H1 (cell line): ENCODE measurements at regions not wholly inside any gene's neighbourhood (a gene's known extent, or its start where the extent isn't known, plus 50 kb on each side); places are given as distances from the start of the nearest gene placed in this dataset.

Experiments used
- CTCF ChIA-PET: fragments of 300-600 bp; sonication (Branson Sonifier 250); formaldehyde crosslinking; loops from one replicate; lab custom pipeline; 2021; ENCODE audit not compliant: partially characterized antibody; lab: Charles Lee
- POLR2A ChIA-PET: fragments of 300-600 bp; sonication (Branson Sonifier 250); formaldehyde crosslinking; loops from one replicate; lab custom pipeline; 2021; ENCODE audit warnings: inconsistent platforms; ENCODE audit not compliant: partially characterized antibody; lab: Charles Lee
- DNase-seq, 2 experiments: peaks; one replicate each; pipeline versions ENCODE4 v3.0.0 to v3.0.0-alpha.2; 2010 to 2022; ENCODE audit warnings: low spot score in 2 of 2, low read depth in 1 of 2, mixed read lengths in 1 of 2
- FAIRE-seq: peaks from 2 replicates; lab custom pipeline; 2011; peaks lifted over from hg19 to GRCh38; lab: Jason Lieb, UNC
- H2AFZ ChIP-seq: 2 replicates; pipeline ENCODE4 v1.8.1; 2012; ENCODE audit warnings: low read length, inconsistent platforms
- H2AK5ac ChIP-seq: 2 replicates; pipeline ENCODE4 v1.6.1; 2013; ENCODE audit warnings: low read depth, low read length
- H2BK120ac ChIP-seq: replicated peaks from 2 replicates; pipeline ENCODE3; 2013; ENCODE audit warnings: low read depth, low read length, inconsistent platforms
- H2BK12ac ChIP-seq: 2 replicates; pipeline ENCODE4 v1.6.1; 2013; ENCODE audit warnings: low read depth, low read length
- H2BK15ac ChIP-seq: 2 replicates; pipeline ENCODE4 v1.6.1; 2013; ENCODE audit warnings: low read length
- H2BK20ac ChIP-seq: 2 replicates; pipeline ENCODE4 v1.6.1; 2013; ENCODE audit warnings: low read length
- H2BK5ac ChIP-seq: 2 replicates; pipeline ENCODE4 v1.6.1; 2013; ENCODE audit warnings: low read depth, low read length
- H3K14ac ChIP-seq: 2 replicates; pipeline ENCODE4 v1.6.1; 2013; ENCODE audit warnings: inconsistent platforms; ENCODE audit not compliant: insufficient read length
- H3K18ac ChIP-seq: 2 replicates; pipeline ENCODE4 v1.6.1; 2013; ENCODE audit warnings: low read length; ENCODE audit errors: extremely low read depth
- H3K23ac ChIP-seq: 2 replicates; pipeline ENCODE4 v1.6.1; 2013; ENCODE audit warnings: inconsistent platforms; ENCODE audit not compliant: insufficient read length
- H3K23me2 ChIP-seq: 2 replicates; pipeline ENCODE4 v1.6.1; 2013; ENCODE audit warnings: low read depth, low read length
- H3K27ac ChIP-seq: 2 replicates; pipeline ENCODE4 v1.6.1; 2011; ENCODE audit warnings: low read depth, low read length, inconsistent platforms
- H3K27me3 ChIP-seq, 4 experiments: replicated peaks in 1 of 4; 1 replicate in 1 of 4; 2 replicates in 3 of 4; pipeline versions ENCODE4 v1.6.1 to v1.8.1; 2011 to 2013; ENCODE audit warnings: low read length in 3 of 4, mild to moderate bottlenecking in 3 of 4, inconsistent platforms in 2 of 4, mixed read lengths in 2 of 4, moderate library complexity in 1 of 4; ENCODE audit not compliant: control insufficient read depth in 3 of 4, insufficient read depth in 3 of 4; ENCODE audit errors: extremely low read depth in 1 of 4
- H3K36me3 ChIP-seq, 4 experiments: 2 replicates each; pipeline versions ENCODE4 v1.6.1 to v1.8.1; 2011 to 2013; ENCODE audit warnings: mild to moderate bottlenecking in 4 of 4, low read length in 3 of 4, moderate library complexity in 2 of 4, control low read depth in 1 of 4, inconsistent platforms in 1 of 4; ENCODE audit not compliant: insufficient read depth in 4 of 4, control insufficient read depth in 2 of 4
- H3K4ac ChIP-seq: replicated peaks from 2 replicates; pipeline ENCODE3; 2013; ENCODE audit warnings: low read length, low read depth, mixed read lengths, inconsistent platforms; ENCODE audit not compliant: insufficient read length
- H3K4me1 ChIP-seq, 4 experiments: replicated peaks in 1 of 4; 1 replicate in 1 of 4; 2 replicates in 3 of 4; pipeline versions ENCODE4 v1.6.1 to v1.8.1; 2011 to 2013; ENCODE audit warnings: low read length in 3 of 4, inconsistent platforms in 2 of 4, mixed read lengths in 1 of 4; ENCODE audit not compliant: insufficient read depth in 4 of 4, control insufficient read depth in 3 of 4
- H3K4me2 ChIP-seq, 2 experiments: 2 replicates each; pipeline versions ENCODE4 v1.6.1 to v1.8.1; 2011 to 2013; ENCODE audit warnings: low read depth in 2 of 2, low read length in 2 of 2, control low read depth in 1 of 2, inconsistent platforms in 1 of 2, mild to moderate bottlenecking in 1 of 2; ENCODE audit not compliant: insufficient read depth in 1 of 2
- H3K4me3 ChIP-seq, 4 experiments: fragments of 200-600, 300-600 bp in 1 of 4; sonication (generic), shearing (Covaris generic), sonication (Bioruptor Twin) in 1 of 4; 2 replicates each; pipeline versions ENCODE4 v1.5.1 to v1.8.1; 2011 to 2016; ENCODE audit warnings: low read length in 4 of 4, low read depth in 3 of 4, control low read depth in 2 of 4, inconsistent platforms in 2 of 4, mild to moderate bottlenecking in 2 of 4, mixed read lengths in 1 of 4, moderate library complexity in 1 of 4; ENCODE audit not compliant: insufficient read depth in 2 of 4; ENCODE audit errors: extremely low read depth in 1 of 4
- H3K56ac ChIP-seq: replicated peaks from 2 replicates; pipeline ENCODE3; 2013; ENCODE audit warnings: low read depth, mild to moderate bottlenecking, mixed read lengths, low read length, inconsistent platforms; ENCODE audit not compliant: insufficient read length
- H3K79me1 ChIP-seq: 2 replicates; pipeline ENCODE4 v1.6.1; 2013; ENCODE audit warnings: low read depth, low read length, control low read depth
- H3K79me2 ChIP-seq, 2 experiments: 2 replicates each; pipeline versions ENCODE4 v1.6.1 to v1.8.1; 2012 to 2013; ENCODE audit warnings: low read length in 2 of 2, mild to moderate bottlenecking in 2 of 2, inconsistent platforms in 1 of 2; ENCODE audit not compliant: insufficient read depth in 2 of 2, control insufficient read depth in 1 of 2
- H3K9ac ChIP-seq, 4 experiments: replicated peaks in 1 of 4; 1 replicate in 1 of 4; 2 replicates in 3 of 4; pipeline versions ENCODE4 v1.6.1 to v1.8.1; 2011 to 2013; ENCODE audit warnings: low read depth in 3 of 4, low read length in 3 of 4, control low read depth in 2 of 4, mild to moderate bottlenecking in 2 of 4, moderate library complexity in 2 of 4, inconsistent platforms in 1 of 4; ENCODE audit errors: extremely low read depth in 1 of 4
- H3K9me3 ChIP-seq, 2 experiments: 2 replicates each; pipeline versions ENCODE4 v1.6.1 to v1.8.1; 2012 to 2013; ENCODE audit warnings: mild to moderate bottlenecking in 2 of 2, moderate library complexity in 2 of 2, control low read depth in 1 of 2, inconsistent platforms in 1 of 2, low read depth in 1 of 2, low read length in 1 of 2, mixed read lengths in 1 of 2; ENCODE audit not compliant: insufficient read depth in 2 of 2
- H4K20me1 ChIP-seq, 2 experiments: replicated peaks in 1 of 2; 2 replicates each; pipeline versions ENCODE3 to v1.8.1; 2011 to 2013; ENCODE audit warnings: inconsistent platforms in 2 of 2, low read length in 2 of 2, mild to moderate bottlenecking in 1 of 2; ENCODE audit not compliant: insufficient read depth in 2 of 2, control insufficient read depth in 1 of 2
- H4K5ac ChIP-seq: 2 replicates; pipeline ENCODE4 v1.6.1; 2013; ENCODE audit warnings: low read length, low read depth, mixed read lengths, inconsistent platforms; ENCODE audit not compliant: insufficient read length
- H4K8ac ChIP-seq: 2 replicates; pipeline ENCODE4 v1.8.0; 2013; ENCODE audit warnings: mild to moderate bottlenecking, moderate library complexity, low read length, inconsistent platforms; ENCODE audit not compliant: insufficient read depth; ENCODE audit errors: extremely low read depth
- H4K91ac ChIP-seq: replicated peaks from 2 replicates; pipeline ENCODE3; 2013; ENCODE audit warnings: low read length, mixed read lengths, inconsistent platforms; ENCODE audit not compliant: insufficient read length
- HDAC6 ChIP-seq: IDR thresholded peaks from one replicate; pipeline ENCODE4 v1.7.1; 2012; ENCODE audit warnings: low read depth, mild to moderate bottlenecking, inconsistent platforms, low read length, moderate library complexity
- KDM4A ChIP-seq: IDR thresholded peaks from one replicate; pipeline ENCODE4 v1.7.1; 2012; ENCODE audit warnings: low read depth, mild to moderate bottlenecking, moderate library complexity, low read length, inconsistent platforms; ENCODE audit not compliant: severe bottlenecking
- KDM5A ChIP-seq: fragments of 200-600 bp; IDR thresholded peaks from 2 replicates; pipeline ENCODE4 v1.7.1; 2012; ENCODE audit warnings: mild to moderate bottlenecking, low read length, inconsistent platforms, mixed read lengths
- RFX5 ChIP-seq: IDR thresholded peaks from 2 replicates; pipeline ENCODE4 v1.6.1; 2011; ENCODE audit warnings: low read depth, low read length, improper control_type of control experiment, borderline replicate concordance
- SIRT6 ChIP-seq: IDR thresholded peaks from one replicate; pipeline ENCODE4 v1.7.1; 2012; ENCODE audit warnings: low read length, inconsistent platforms
- SP1 ChIP-seq: IDR thresholded peaks from 2 replicates; pipeline ENCODE4 v1.6.1; 2011; ENCODE audit warnings: low read depth, low read length
- SP2 ChIP-seq: IDR thresholded peaks from 2 replicates; pipeline ENCODE4 v1.6.1; 2012; ENCODE audit warnings: mild to moderate bottlenecking, low read length, inconsistent platforms
- SP4 ChIP-seq: IDR thresholded peaks from 2 replicates; pipeline ENCODE4 v1.6.1; 2012; ENCODE audit warnings: low read length, inconsistent platforms
- WGBS, 2 experiments: shearing (Covaris generic) in 1 of 2; methylation state at CpG; one replicate each; pipeline versions ENCODE4 v1.1.6 to v1.1.7; 2013 to 2015; ENCODE audit warnings: low lambda C conversion rate in 2 of 2, mixed read lengths in 2 of 2, inconsistent platforms in 1 of 2, low coverage in 1 of 2, missing lambda C conversion rate in 1 of 2; ENCODE audit not compliant: insufficient replicate concordance in 2 of 2, insufficient coverage in 1 of 2, insufficient read length in 1 of 2; ENCODE audit errors: extremely low coverage in 1 of 2, missing lambda C conversion rate in 1 of 2; 5-methylcytosine and 5-hydroxymethylcytosine counted together
- TF ChIP-seq, protein P1 (sequence below): IDR thresholded peaks from 2 replicates; pipeline ENCODE4 v1.6.1; 2012; ENCODE audit warnings: inconsistent platforms

- WGBS, 2 experiments: 81% methylated on average over 3 of the region's 3 CpGs; no CpG with 5 or more reads in 1 of the 2 experiments
- no peak overlapping the region for H3K23ac ChIP-seq
Measured at GRCh38 chr3:74393426-74393825, 221.0 kb downstream of the CNTN3 start.

More at GRCh38 chr3:74393426-74393825, 221.0 kb downstream of the CNTN3 start:
- Histone ChIP-seq H3K79me1 (no peaks in the 10 kb centered on the region), H3K9ac (no peak overlapping the region), H3K23me2 (no peaks in the 10 kb centered on the region), H2BK5ac (no peak overlapping the region), H3K27ac (no peak overlapping the region), H4K20me1 (no peaks in the 10 kb centered on the region), H2AK5ac (no peak overlapping the region), H3K56ac (no peak overlapping the region), H3K27me3 (no peaks in the 10 kb centered on the region), H4K5ac (no peak overlapping the region), H3K9me3 (peaks cover 3 to 8% of the 10 kb centered on the region in 2 experiments; a peak in 2 of 4 replicates), H2AFZ (no peak overlapping the region), H2BK120ac (no peak overlapping the region), H2BK20ac (no peak overlapping the region), H3K79me2 (no peaks in the 10 kb centered on the region), H4K8ac (no peak overlapping the region), H3K4ac (no peak overlapping the region), H3K4me3 (no peak overlapping the region), H2BK15ac (no peak overlapping the region), H3K18ac (no peak overlapping the region), H3K36me3 (peaks cover 0 to 2% (median 0%) of the 10 kb centered on the region in 4 experiments; a peak in 1 of 8 replicates), H3K14ac (no peak overlapping the region), H4K91ac (no peak overlapping the region), H3K4me1 (peaks cover 0 to 3% (median under 1%) of the 10 kb centered on the region in 4 experiments; a peak in 1 of 7 replicates), H2BK12ac (no peak overlapping the region), H3K4me2 (no peak overlapping the region)
- TF ChIP-seq KDM4A (no peak), SP1 (no peak), SP4 (no peak), SIRT6 (no peak), KDM5A (no peak), SP2 (no peak), HDAC6 (no peak), RFX5 (no peak)
- TF ChIP-seq, protein P1, sequence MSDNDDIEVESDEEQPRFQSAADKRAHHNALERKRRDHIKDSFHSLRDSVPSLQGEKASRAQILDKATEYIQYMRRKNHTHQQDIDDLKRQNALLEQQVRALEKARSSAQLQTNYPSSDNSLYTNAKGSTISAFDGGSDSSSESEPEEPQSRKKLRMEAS: no peak
- DNase-seq: no peak
- POLR2A ChIA-PET: no interaction called here
- CTCF ChIA-PET: interaction anchor here (0.7 kb wide), 1 partner anchor 787 kb away, joined by 3 read pairs; no protein-coding TSS in a partner anchor
- no peak for FAIRE-seq
